Panc1 (cell line): ENCODE measurements at regions not wholly inside any gene's neighbourhood (a gene's known extent, or its start where the extent isn't known, plus 50 kb on each side); places are given as distances from the start of the nearest gene placed in this dataset.

Experiments
- ATAC-seq: fragments of 200-7000 bp; cut with Tn5 transposase; 2 replicates; pipeline ENCODE4 v1.9.1; 2020; ENCODE audit warnings: mild to moderate bottlenecking, moderate library complexity
- BruUV-seq: library from RNA; stranded (reverse); fragments of 400-500 nt; replicated peaks from 2 replicates; lab custom pipeline; 2021; lab: Mats Ljungman, UMichigan
- CTCF ChIA-PET: fragments of 300-600 bp; sonication (Branson Sonifier 250); formaldehyde crosslinking; loops from one replicate; lab custom pipeline; 2022; ENCODE audit warnings: antibody characterized with exemption; lab: Charles Lee
- POLR2A ChIA-PET: fragments of 300-600 bp; sonication (Branson Sonifier 250); formaldehyde crosslinking; loops from one replicate; lab custom pipeline; 2022; ENCODE audit warnings: antibody characterized with exemption; lab: Charles Lee
- DNase-seq: peaks from one replicate; pipeline ENCODE4 v3.0.0-alpha.2; 2010; ENCODE audit warnings: low read depth, low spot score
- H3K27ac ChIP-seq: 2 replicates; pipeline ENCODE4 v1.5.1; 2011; ENCODE audit warnings: mild to moderate bottlenecking, low read length, inconsistent platforms
- H3K27me3 ChIP-seq: fragments of 200-500 bp; sonication (Bioruptor generic); 2 replicates; pipeline ENCODE4 v1.6.0; 2014; ENCODE audit warnings: low read length, inconsistent platforms; ENCODE audit not compliant: control insufficient read depth, insufficient read depth
- H3K36me3 ChIP-seq: fragments of 200-500 bp; sonication (Bioruptor generic); 2 replicates; pipeline ENCODE4 v1.5.1; 2014; ENCODE audit warnings: inconsistent platforms, mild to moderate bottlenecking, low read length, moderate library complexity; ENCODE audit not compliant: control insufficient read depth, insufficient read depth
- H3K4me1 ChIP-seq: 2 replicates; pipeline ENCODE4 v1.5.1; 2011; ENCODE audit warnings: inconsistent platforms, mild to moderate bottlenecking, low read length, moderate library complexity; ENCODE audit not compliant: control insufficient read depth, insufficient read depth
- H3K4me3 ChIP-seq, 2 experiments: 2 replicates each; pipeline ENCODE4 v1.5.1; 2011 to 2012; ENCODE audit warnings: low read depth in 2 of 2, low read length in 2 of 2, mild to moderate bottlenecking in 2 of 2, inconsistent platforms in 1 of 2, moderate library complexity in 1 of 2
- H3K9me3 ChIP-seq: fragments of 200-500 bp; sonication (Bioruptor generic); 2 replicates; pipeline ENCODE4 v1.5.1; 2014; ENCODE audit warnings: low read depth, mild to moderate bottlenecking, inconsistent platforms, low read length, moderate library complexity; ENCODE audit not compliant: control insufficient read depth, insufficient read depth
- POLR2AphosphoS5 ChIP-seq: IDR thresholded peaks from 2 replicates; pipeline ENCODE4 v1.6.1; 2012; ENCODE audit warnings: mild to moderate bottlenecking, low read depth, low read length, moderate library complexity
- SIN3A ChIP-seq: IDR thresholded peaks from 2 replicates; pipeline ENCODE4 v1.6.1; 2012; ENCODE audit warnings: low read depth, mild to moderate bottlenecking, low read length, moderate library complexity, borderline replicate concordance; ENCODE audit not compliant: insufficient read depth
- TCF7L2 ChIP-seq: IDR thresholded peaks from 2 replicates; pipeline ENCODE4 v1.6.1; 2011; ENCODE audit warnings: mild to moderate bottlenecking, low read depth, low read length, inconsistent platforms
- in situ Hi-C: cut with HindIII; loops from 2 replicates; pipeline ENCODE4 v1.10.0; 2016; ENCODE audit warnings: low sequenced_read_pairs, low pct_unique_long_range_greater_than_20kb
- intact Hi-C: fragments of 100-400 bp; cut with micrococcal nuclease; formaldehyde crosslinking; loops from one replicate; pipeline ENCODE4 v1.10.0; 2022; ENCODE audit not compliant: unreplicated experiment
- TF ChIP-seq, protein P1 (sequence below): fragments of 450-650 bp; IDR thresholded peaks from 2 replicates; pipeline ENCODE4 v1.5.1; 2017; ENCODE audit warnings: mild to moderate bottlenecking
- TF ChIP-seq, protein P2 (sequence below), 2 experiments: IDR thresholded peaks; 2 replicates each; pipeline ENCODE4 v1.6.1; 2011 to 2012; ENCODE audit warnings: low read depth in 2 of 2, control low read depth in 1 of 2, low read length in 1 of 2, mild to moderate bottlenecking in 1 of 2, moderate library complexity in 1 of 2; ENCODE audit not compliant: insufficient read depth in 1 of 2

DNA sequence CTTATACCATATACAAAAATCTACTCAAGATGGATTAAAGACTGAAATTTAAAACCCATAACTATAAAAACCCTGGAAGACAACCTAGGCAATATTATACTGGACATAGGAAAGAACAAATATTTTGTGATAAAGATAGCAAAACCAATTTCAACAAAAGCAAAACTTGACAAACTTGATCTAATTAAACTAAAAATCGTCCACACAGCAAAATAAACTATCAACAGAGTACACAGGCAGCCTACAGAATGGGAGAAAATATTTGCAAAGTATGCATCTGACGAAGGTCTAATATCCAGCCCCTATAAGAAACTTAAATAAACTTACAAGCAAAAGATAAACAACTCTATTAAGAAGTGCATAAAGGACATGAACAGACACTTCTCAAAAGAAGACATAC is 240.1 kb downstream of the HGF start:
- intact Hi-C loops = no loop called here
- DNase-seq (no peak), ATAC-seq (no peak)
- in situ Hi-C loops = no loop called here
- H3K9me3 ChIP-seq = no peaks in the 10 kb centered on the region
- no peaks in the 10 kb centered on the region for H3K27me3 ChIP-seq
- BruUV-seq = no TSS peak
- no peak overlapping the region for H3K4me3 ChIP-seq
- no peak overlapping the region for H3K27ac ChIP-seq
- POLR2A ChIA-PET = no interaction called here
- CTCF ChIA-PET = no interaction called here
- no peak for TF ChIP-seq POLR2AphosphoS5
- no peak for TF ChIP-seq TCF7L2
- no peaks in the 10 kb centered on the region for H3K36me3 ChIP-seq
- H3K4me1 ChIP-seq = no peaks in the 10 kb centered on the region

DNA sequence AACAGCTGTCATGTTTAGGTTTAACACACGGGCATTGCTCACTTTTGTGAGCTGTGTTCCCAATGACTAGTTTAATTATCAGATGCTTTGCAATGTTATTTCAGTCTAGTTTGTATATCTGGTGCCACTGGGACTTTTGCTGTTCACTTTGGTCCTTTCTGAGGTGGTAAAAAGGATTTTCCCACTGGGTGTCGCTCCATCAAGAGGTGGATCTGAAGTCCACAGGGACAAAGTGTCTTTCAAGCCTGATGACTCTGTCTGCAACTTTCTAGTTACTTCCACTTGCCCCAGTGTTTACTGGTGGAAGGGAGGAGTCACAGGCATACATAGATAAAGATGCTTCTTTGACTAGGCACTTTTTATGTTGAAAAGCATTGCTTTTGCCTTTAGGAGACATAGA is 242.2 kb downstream of the HGF start:
- POLR2A ChIA-PET = no interaction called here
- TF ChIP-seq, protein P1, sequence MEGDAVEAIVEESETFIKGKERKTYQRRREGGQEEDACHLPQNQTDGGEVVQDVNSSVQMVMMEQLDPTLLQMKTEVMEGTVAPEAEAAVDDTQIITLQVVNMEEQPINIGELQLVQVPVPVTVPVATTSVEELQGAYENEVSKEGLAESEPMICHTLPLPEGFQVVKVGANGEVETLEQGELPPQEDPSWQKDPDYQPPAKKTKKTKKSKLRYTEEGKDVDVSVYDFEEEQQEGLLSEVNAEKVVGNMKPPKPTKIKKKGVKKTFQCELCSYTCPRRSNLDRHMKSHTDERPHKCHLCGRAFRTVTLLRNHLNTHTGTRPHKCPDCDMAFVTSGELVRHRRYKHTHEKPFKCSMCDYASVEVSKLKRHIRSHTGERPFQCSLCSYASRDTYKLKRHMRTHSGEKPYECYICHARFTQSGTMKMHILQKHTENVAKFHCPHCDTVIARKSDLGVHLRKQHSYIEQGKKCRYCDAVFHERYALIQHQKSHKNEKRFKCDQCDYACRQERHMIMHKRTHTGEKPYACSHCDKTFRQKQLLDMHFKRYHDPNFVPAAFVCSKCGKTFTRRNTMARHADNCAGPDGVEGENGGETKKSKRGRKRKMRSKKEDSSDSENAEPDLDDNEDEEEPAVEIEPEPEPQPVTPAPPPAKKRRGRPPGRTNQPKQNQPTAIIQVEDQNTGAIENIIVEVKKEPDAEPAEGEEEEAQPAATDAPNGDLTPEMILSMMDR = peak; percentile 53
- TF ChIP-seq, protein P2, sequence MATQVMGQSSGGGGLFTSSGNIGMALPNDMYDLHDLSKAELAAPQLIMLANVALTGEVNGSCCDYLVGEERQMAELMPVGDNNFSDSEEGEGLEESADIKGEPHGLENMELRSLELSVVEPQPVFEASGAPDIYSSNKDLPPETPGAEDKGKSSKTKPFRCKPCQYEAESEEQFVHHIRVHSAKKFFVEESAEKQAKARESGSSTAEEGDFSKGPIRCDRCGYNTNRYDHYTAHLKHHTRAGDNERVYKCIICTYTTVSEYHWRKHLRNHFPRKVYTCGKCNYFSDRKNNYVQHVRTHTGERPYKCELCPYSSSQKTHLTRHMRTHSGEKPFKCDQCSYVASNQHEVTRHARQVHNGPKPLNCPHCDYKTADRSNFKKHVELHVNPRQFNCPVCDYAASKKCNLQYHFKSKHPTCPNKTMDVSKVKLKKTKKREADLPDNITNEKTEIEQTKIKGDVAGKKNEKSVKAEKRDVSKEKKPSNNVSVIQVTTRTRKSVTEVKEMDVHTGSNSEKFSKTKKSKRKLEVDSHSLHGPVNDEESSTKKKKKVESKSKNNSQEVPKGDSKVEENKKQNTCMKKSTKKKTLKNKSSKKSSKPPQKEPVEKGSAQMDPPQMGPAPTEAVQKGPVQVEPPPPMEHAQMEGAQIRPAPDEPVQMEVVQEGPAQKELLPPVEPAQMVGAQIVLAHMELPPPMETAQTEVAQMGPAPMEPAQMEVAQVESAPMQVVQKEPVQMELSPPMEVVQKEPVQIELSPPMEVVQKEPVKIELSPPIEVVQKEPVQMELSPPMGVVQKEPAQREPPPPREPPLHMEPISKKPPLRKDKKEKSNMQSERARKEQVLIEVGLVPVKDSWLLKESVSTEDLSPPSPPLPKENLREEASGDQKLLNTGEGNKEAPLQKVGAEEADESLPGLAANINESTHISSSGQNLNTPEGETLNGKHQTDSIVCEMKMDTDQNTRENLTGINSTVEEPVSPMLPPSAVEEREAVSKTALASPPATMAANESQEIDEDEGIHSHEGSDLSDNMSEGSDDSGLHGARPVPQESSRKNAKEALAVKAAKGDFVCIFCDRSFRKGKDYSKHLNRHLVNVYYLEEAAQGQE (IDR thresholded peaks at IDR 0.05; ENCODE audit: insufficient read depth in 1 of 2, low read depth in 2 of 2, low read length in 1 of 2) = no peak
- TF ChIP-seq TCF7L2 = no peak
- no peak for TF ChIP-seq SIN3A
- TF ChIP-seq POLR2AphosphoS5 = no peak
- Histone ChIP-seq H3K27ac (no peak overlapping the region), H3K9me3 (no peaks in the 10 kb centered on the region), H3K4me1 (no peaks in the 10 kb centered on the region), H3K36me3 (no peaks in the 10 kb centered on the region), H3K4me3 (no peak overlapping the region), H3K27me3 (no peaks in the 10 kb centered on the region)
- ATAC-seq (no peak), DNase-seq (no peak)
- BruUV-seq = no TSS peak
- intact Hi-C loops (no loop called here), in situ Hi-C loops (no loop called here)
- CTCF ChIA-PET = no interaction called here

- BruUV-seq = no TSS peak
- CTCF ChIA-PET = no interaction called here
These were observed 242.9 kb downstream of the HGF start for GRCh38 chr7:81526971-81527370.

More at GRCh38 chr7:81526971-81527370, 242.9 kb downstream of the HGF start:
- no peaks in the 10 kb centered on the region for H3K27me3 ChIP-seq
- ATAC-seq (no peak), DNase-seq (no peak)
- H3K36me3 ChIP-seq = no peaks in the 10 kb centered on the region
- no peaks in the 10 kb centered on the region for H3K9me3 ChIP-seq
- intact Hi-C loops = no loop called here
- no peak overlapping the region for H3K4me3 ChIP-seq
- no peaks in the 10 kb centered on the region for H3K4me1 ChIP-seq
- POLR2A ChIA-PET = no interaction called here
- in situ Hi-C loops = no loop called here
- no peak overlapping the region for H3K27ac ChIP-seq
- TF ChIP-seq, protein P2 (IDR thresholded peaks at IDR 0.05; ENCODE audit: insufficient read depth in 1 of 2, low read depth in 2 of 2, low read length in 1 of 2) = no peak
- no peak for TF ChIP-seq POLR2AphosphoS5
- TF ChIP-seq TCF7L2 = no peak
- TF ChIP-seq, protein P1 = no peak
- no peak for TF ChIP-seq SIN3A
